A204.1 (cell line): ENCODE measurements at regions not wholly inside any gene's neighbourhood (a gene's known extent, or its start where the extent isn't known, plus 50 kb on each side); places are given as distances from the start of the nearest gene placed in this dataset.
"Not testable (repeated sequence)": the region's sequence is repeated elsewhere in the genome, so short reads cannot be mapped to it uniquely, and the experiment has no call there.

ENCODE experiments used
- FAIRE-seq: peaks from 2 replicates; lab custom pipeline; 2012; peaks lifted over from hg19 to GRCh38; lab: Jason Lieb, UNC

DNA sequence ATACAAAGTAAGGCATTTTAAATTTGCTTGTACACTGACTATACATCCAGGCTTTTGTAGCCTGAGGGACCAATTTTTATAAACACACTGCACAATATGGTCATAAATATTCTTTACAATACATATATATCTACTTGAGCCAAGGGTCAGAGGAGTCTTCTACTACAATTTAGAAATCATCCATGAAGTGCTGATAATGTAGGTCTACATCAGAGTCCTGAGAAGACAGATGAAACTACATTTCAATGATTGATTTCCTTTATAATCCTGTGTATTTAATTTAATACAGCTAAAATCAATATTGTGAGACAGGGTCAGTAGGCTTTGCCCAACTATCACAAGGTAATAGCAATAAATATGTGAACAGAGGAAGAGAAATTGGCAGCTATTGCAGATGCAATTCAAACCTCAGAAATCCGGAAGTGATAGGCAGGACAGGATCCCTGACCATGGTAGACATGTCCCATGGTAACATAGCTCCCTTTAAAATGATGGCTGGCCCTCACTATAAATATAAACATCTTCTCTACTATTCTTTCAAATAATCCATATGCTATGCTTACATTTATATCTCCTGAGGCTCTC lies 318.0 kb upstream of the POT1 start:
- FAIRE-seq, result no peak

DNA sequence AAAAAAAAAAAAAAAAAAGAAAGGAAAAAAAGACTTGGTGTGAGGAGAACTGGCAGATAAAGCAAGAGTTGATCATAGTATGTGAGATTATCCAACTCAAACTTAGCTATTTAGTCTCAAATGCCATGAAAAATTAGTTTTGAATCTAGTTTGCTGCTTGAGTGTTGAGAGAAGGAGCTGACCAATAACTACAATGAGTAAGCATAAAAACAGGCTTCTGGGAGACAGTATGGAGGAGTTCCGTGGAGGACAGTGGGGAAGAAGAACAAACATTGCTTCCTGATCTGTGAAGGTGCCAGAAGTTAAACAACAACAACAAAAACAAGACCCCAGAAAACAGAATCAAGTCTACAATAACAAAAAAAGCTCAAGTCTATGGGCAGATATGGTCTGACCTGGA lies 317.1 kb upstream of the POT1 start:
- FAIRE-seq, result no peak

DNA sequence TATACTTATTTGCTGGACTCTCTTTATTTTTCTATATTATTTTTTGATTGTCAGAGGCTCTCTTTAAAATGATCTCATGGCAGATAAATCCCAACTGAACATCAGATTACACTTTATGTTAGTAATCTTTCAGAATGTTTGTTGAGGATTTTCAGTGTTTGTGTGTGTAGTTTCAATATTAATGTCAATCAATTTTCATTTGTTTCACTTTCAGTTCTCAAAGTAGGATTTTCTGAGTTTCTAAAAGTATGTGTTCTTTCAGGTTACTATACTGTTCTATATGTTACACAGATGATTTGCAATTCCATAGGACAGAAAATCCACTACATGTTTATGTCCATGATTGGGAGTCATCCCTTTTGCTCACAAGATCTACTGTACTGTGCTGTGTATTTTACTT lies 311.9 kb upstream of the POT1 start:
- peak; percentile 16 for FAIRE-seq

DNA sequence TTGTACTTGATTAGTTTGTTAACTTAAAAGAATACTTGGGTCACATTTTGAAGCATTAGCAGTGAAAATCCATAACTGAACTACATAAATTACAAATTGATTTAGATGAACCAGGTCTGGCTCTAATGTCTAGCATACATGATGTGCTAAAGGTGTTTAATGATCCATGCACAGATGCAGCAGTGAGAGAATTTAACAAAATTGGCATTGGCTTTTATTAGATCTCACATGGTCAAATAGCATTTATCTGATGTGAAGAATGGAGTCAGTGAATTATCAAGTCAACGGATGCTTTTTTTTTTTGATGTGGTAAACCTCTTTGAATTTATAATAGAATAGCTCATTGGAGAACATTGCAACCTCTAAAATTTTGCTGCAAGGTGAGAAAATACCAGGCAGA lies 293.0 kb upstream of the POT1 start:
- FAIRE-seq, result no peak

DNA sequence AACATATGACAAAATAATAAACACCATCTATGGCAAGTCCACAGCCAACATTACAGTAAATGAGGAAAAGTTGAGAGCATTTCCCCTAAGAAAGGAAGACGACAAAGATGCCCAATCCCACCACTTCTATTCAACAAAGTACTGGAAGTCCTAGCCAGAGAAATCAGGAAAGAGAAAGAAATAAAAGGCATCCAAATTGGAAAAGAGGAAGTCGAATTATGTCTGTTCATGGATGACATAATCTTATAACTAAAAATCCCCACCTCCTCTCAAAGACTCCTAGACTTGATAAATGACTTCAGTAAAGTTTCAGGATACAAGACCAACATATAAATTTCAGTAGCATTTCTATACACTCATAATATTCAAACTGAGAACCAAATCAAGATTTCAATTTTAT lies 288.5 kb upstream of the POT1 start:
- FAIRE-seq, result peak; percentile 27

DNA sequence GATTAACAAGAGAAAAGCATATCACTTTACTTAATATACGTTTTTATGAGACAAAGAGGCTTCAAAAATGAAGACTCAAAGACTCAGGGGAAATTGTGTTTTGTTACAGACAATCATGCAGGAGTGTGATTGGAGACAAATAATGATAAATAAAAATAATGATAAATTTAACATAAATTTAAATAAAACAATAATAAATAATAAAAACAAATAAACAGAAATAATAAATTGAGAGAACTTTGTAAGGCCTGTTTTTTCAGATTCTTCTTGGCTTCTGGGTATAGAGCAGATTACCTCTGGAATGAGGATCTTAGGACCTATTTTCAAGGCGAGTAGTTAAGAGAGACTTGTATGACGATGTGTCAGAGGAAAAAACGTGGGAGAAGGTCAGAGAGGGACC lies 271.4 kb upstream of the POT1 start:
- no peak for FAIRE-seq

DNA sequence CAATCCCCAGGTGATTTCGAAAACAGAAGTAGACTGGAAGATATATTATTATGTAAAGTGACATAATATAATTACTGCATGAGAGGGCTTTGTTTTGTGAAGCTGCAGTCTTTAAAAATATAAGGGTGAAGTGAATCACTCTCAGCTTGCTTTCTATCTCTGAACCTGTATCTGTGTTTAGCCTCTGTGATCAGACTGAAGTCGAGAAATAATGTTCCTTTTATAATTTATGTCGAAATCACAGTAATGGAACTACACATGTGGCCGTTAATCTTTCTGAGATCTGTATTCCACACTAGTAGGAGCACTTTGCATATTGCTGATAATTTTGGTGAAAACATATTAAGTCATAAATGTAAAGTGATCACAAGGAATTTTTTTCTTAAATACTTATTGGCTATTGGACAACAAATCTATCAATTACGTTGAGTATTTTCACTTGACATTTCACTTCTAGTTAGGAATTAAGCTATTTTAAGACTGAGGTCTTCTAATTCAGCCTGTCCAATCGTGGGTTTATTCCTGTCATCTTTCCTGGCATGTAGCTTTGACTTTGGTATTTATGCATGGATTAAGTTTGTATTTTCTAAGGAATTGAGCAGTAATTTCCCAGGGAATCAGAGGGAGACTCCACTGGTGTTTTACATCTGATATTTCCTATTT lies 268.2 kb upstream of the POT1 start:
- no peak for FAIRE-seq

DNA sequence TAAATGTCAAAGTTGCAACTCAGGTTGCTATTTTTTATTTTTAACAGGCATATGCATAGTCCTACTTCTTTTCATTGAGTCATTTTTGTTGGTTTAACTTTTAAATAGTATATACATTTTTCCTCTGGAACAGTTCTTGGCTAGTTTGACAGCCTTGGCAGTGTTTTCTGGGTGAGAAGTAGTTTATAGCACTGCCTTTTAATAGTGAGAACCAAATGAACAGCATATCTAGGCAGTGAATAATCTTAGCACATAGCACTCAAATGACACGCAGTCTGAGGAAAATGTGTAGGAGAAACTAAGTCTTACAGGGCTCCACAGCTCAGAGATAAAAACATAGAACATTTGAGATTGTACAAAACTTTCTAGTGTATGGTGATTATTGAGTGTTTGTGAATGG lies 265.5 kb upstream of the POT1 start:
- FAIRE-seq, result no peak

DNA sequence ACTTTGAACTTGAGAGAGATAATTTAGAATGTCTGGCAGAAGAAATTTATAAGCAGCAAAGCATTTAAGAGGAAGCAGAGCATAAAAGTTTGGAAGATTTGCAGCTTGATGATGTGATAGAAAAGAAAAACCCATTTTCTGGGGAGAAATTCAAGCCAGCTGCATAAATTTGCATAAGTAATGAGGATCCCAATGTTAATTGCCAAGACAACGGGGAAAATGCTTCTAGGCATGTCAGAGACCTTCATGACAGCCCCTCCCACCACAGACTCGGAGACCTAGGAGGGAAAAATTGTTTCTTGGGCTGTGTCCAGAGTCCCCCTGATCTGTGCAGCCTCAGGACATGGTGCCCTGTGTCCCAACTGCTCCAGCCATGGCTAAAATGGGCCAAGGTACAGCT lies 263.6 kb upstream of the POT1 start:
- FAIRE-seq, result no peak

DNA sequence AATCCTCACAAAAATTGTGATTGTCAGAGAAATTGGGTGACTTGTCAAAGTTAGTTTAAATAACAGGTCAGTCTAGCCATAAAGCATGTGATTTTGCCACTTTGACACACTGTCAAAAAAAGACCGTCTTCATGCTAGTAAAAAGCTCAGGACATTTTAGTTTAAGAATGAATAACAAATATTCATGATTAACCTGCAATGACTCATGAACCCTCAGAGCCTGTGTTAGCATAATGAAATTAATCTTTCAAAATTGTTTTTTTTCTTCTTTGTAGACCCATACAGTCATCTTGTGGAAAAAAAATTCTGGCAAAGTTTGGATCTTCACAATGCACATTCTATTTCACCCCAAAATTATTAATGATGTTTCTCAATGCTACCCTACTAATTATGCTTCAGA lies 255.2 kb upstream of the POT1 start:
- FAIRE-seq, result no peak

DNA sequence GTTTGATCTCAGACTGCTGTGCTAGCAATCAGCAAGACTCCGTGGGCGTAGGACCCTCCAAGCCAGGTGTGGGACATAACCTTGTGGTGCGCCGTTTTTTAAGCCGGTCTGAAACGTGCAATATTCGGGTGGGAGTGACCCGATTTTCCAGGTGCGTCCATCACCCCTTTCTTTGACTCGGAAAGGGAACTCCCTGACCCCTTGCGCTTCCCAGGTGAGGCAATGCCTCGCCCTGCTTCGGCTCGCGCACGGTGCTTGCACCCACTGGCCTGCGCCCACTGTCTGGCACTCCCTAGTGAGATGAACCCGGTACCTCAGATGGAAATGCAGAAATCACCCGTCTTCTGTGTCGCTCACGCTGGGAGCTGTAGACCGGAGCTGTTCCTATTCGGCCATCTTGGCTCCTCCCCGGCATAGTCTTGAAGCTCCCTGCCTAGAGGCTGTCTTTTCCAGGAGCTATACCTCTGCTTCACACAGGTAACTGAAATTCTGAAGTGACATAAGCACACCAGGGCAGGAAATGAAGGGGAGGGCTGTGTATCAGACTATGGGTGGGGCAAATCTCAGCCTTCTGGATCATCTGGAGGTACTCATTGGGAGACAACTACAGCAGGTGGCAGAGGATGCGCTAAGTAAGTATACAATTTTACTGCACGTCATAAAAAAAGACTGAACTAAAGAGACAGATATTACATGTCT lies 252.1 kb upstream of the POT1 start:
- not testable (repeated sequence) for FAIRE-seq

DNA sequence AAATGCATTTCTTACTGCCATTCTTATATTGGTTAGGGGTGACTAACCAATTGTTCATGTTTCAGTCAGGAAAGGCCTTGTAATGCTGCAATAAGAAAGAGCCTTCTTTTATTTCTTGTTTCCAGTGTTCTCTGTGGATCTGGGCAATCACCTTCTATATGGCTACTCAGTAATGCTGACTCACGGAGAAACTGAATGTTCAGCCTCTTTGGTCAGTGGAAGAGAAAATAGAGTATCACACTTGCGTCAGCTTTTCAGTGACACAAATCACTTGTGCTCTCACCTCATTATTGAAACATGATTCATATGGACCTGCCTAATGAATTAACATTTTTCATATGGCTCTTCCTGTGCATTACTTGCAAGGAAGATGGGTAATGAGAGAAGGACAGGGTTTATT lies 243.9 kb upstream of the POT1 start:
- no peak for FAIRE-seq

DNA sequence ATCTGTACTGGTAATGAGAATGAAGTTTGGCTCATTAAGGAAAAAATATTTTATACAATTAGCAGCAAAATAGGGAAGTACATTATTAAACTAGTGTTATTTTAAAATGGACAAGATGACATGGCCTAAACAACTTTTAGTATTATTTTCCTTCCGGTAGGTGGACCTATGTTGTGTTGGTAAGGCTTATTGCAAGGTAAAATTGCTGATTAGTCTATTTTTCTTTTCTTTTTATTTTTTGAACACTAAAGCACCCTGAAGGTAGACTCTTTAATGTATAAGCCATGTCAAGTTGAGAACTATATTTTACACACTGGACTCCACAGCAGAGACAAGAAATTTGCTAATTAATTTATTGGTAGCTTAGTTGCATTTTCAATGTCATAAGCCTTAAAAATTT lies 239.5 kb upstream of the POT1 start:
- FAIRE-seq, result no peak

DNA sequence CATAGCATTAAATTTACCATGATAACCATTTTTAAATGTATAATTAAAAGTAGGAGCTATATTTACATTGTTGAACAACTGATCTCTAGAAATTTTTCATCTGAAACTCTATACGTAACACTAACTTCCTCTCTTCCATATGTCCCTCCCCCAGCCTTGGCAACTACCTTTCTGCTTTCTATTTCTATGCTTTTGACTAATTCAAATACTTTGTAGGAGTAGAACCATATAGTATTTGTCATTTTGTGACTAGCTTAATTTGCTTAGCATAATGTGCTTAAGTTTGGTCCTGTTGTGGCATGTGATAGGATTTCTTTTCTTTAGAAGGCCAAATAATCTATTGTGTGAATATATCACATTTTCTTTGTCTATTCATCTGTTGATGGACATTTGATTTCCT lies 225.3 kb upstream of the POT1 start:
- no peak for FAIRE-seq

DNA sequence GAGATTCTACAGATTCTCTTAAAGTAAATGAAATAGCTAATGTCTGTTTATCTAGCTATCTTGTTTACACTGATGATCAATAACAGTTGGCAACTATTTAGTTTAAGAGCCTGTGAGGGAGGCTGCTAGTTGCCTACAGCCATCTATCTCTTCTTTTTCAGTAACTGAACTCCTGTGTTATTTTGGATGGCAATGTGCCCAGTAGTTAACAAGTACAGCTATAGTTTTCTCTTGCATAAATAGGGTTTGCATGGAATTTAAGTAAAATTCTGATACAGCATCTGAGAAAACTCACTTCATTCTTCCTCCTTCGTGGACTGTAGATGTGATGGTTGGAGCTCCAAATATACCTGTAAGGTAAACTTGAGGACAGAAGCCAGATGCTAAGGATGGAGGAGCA lies 219.5 kb upstream of the POT1 start:
- FAIRE-seq, result no peak

DNA sequence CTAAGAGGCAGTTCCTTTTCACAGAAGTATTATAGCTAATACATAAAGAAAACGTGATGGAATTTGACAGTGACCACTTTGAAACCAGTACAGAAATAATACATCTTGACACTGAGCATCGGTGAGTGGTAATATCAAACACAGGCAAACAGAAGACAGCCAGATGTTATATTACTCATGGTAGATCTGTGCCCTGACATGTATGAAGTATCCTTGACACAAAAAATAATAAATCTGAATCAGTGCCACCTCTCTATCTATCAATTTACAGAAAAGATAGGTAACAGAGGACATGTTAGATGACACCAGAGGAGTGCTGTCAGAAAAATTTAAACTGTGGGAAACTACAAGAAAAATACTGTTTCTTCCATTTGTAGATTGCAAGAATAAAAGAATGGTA lies 217.4 kb upstream of the POT1 start:
- no peak for FAIRE-seq

DNA sequence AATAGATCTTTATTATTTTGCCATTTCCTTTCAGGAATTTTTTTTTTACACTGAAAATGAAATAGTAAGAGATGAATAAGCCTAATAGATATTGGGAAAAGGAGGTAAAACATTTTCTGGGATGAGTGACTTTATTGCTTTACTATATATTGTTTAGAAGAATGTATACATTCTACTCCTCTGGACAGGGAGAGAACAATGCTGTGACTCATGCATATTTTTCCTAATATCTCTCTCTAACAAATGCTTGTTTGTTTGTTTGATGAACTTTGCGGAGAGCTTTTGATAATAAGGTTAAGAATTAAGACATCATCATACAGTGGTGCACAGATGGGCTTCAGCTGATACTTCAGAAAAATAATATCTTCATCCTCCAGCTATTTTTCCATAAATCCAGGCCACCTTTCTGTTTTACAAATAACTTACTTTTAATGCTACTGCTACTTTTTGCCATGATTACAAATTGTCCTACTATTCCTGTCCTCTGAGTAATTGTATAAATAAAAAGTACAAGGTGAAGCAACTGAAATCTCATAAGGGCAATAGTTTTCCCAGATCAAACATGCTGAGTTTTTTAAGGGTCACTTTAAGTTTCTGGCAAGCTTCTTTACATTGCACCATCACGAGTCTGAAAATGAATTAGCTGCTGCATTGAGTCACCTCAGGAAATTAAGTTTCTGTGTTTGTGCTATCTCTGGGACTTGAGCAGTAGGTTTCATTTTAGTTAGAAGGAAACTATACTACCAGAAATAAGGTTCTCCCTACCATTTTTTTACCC lies 207.3 kb upstream of the POT1 start:
- no peak for FAIRE-seq

DNA sequence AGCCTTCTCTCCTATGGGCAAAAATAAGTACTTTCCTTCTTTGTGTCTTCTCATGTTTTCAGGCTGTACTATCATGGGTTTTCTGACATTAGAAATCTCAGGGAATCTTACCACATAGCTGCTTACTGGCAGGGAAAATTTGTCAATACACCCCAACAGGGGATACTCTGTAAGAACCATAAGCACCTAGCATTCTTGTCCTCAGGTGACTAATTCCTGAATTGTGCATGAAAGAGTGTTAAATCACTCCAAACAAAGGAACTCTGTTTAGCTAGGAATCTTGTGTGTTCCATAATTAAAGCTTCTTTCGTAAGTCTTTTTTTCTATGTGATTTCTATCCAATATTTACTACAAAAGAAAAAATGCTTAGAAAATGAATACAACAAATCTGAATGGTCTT lies 206.7 kb upstream of the POT1 start:
- no peak for FAIRE-seq

DNA sequence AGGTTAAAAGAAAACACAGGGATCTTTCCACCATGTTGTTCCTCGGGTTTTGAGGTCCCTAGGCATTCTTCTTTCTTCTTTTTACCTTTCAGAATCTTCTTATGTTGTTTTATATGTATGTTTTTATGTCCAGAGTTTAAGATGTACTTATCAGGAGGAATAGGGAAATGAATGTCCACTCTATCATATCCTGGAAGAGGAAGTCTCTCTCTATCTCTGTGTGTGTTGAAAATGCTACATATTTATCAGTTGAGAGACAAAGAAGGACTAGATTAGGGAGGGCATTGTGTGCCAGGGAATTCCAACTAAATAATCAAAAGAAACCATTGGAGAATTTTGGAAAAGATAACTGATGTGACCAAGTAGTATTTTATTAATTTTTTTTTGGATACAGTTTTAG lies 200.5 kb upstream of the POT1 start:
- FAIRE-seq, result no peak

DNA sequence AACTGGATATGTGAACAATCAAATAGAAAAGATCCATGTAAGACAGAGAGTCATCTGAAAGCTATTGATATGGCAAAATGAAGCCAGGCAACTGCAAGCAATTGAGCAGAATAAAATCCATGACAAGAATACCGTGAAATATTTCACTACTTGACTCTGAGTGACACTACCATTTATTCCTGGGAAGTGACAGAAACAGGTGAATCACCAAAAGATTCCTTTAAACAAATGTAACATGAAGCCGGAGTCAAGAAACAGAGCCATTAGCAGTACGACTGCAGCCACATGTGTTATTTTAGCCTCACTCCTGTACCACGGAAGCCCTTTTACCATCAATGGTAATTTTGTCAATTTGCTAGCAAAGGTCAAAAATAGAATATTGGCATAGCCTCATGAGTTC lies 197.7 kb upstream of the POT1 start:
- FAIRE-seq, result no peak

DNA sequence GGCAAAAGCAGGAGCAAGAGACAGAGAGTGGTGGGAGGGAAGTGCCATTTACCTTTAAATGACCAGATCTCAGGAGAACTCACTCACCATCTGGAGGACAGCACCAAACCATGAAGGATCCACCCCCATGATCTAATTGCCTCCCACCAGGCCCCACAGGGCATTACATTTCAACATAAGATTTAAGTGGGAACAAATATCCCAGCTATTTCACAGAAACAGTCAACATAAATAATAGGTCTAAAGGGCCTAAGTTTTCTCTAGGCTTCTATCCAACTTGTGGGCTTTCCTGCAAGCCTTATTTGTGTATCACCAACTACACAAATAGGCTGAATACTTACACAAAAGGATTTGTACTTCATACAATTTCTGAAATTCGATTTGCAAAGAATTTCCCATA lies 196.8 kb upstream of the POT1 start:
- no peak for FAIRE-seq

DNA sequence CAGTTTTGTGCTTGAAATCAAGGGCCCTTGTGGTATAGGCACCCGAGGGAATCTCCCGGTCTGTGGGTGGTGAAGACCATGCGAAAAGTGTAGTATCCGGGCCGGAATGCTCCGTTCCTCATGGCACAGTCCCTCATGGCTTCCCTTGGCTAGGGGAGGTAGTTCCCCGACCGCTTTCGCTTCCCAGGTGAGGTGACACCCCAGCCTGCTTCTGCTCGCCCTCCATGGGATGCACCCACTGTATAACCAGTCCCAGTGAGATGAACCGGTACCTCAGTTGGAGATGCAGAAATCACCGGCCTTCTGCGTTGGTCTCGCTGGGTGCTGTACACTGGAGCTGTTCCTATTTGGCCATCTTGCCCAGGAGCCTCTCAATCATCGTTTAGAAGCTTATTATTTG lies 195.7 kb upstream of the POT1 start:
- no peak for FAIRE-seq

DNA sequence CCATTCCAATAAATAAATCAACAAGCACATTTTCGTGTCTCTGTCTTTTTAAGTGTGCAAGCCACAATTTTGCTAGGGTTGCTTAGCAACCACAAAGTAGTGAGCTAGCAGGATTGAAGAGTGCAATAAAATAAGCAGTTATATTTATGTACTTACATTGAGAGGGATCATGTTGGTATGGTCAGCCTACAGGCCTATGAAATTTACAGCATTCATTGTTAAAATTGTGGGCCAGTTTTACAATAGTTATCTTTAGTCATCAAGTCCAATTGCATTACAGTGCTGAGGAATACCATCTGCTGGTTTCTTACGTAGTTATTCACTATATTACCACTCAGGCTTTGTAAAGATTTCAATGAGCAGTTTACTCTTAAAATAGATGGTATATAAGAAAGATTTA lies 192.5 kb upstream of the POT1 start:
- no peak for FAIRE-seq
